OCI-LY1 (cell line): ENCODE measurements at regions not wholly inside any gene's neighbourhood (a gene's known extent, or its start where the extent isn't known, plus 50 kb on each side); places are given as distances from the start of the nearest gene placed in this dataset.

Experiments
- CTCF ChIP-seq: fragments of 200-600 bp; sonication (generic), shearing (Covaris generic); IDR thresholded peaks from 2 replicates; pipeline ENCODE4 v1.5.1; 2017; ENCODE audit warnings: mild to moderate bottlenecking, antibody characterized with exemption, low read length, moderate library complexity, mixed read lengths
- EZH2 ChIP-seq: fragments of 200-600 bp; sonication (generic), shearing (Covaris generic); IDR thresholded peaks from 2 replicates; pipeline ENCODE4 v1.8.0; 2017; ENCODE audit warnings: borderline replicate concordance, mixed run types, mild to moderate bottlenecking, antibody characterized with exemption, low read length, moderate library complexity, mixed read lengths

- TF ChIP-seq CTCF: no peak; the same call in 1 of the 2 replicates
- TF ChIP-seq EZH2: no peak
Measured at GRCh38 chr3:193903966-193904365, 232.0 kb upstream of the HES1 start.
